HepG2 (cell line): ENCODE measurements at regions not wholly inside any gene's neighbourhood (a gene's known extent, or its start where the extent isn't known, plus 50 kb on each side); places are given as distances from the start of the nearest gene placed in this dataset.

Experiments used
- ATAC-seq: fragments of 200-7000 bp; cut with Tn5 transposase; 3 replicates; pipeline ENCODE4 v1.9.1; 2020; ENCODE audit warnings: mild to moderate bottlenecking, moderate library complexity
- BruUV-seq: library from RNA; stranded (reverse); fragments of 400-500 nt; replicated peaks from 2 replicates; lab custom pipeline; 2021; lab: Mats Ljungman, UMichigan
- CTCF ChIA-PET: fragments of 300-600 bp; formaldehyde crosslinking; extraction: SDS; loops from one replicate; lab custom pipeline; 2021; ENCODE audit warnings: low total read pairs, inconsistent platforms, low intra/inter-chr PET ratio; lab: Yijun Ruan, JAX
- POLR2A ChIA-PET: fragments of 350-600 bp; sonication (Branson Sonifier 250); formaldehyde crosslinking; loops from one replicate; lab custom pipeline; 2020; ENCODE audit warnings: antibody characterized with exemption, inconsistent platforms; lab: Yijun Ruan, JAX
- DNase-seq: peaks from one replicate; pipeline ENCODE4 v3.0.0-alpha.2; 2015; ENCODE audit warnings: low spot score
- FAIRE-seq: peaks from 3 replicates; lab custom pipeline; 2011; peaks lifted over from hg19 to GRCh38; lab: Jason Lieb, UNC
- H2AFZ ChIP-seq: one replicate; pipeline ENCODE4 v1.6.1; 2011; ENCODE audit warnings: low read length, inconsistent platforms
- H3K27ac ChIP-seq: fragments of 300-600 bp; 3 replicates; pipeline ENCODE4 v1.8.0; 2011; ENCODE audit warnings: mixed run types, mild to moderate bottlenecking, mixed read lengths, low read length, inconsistent platforms; ENCODE audit not compliant: insufficient read depth; ENCODE audit errors: extremely low read length
- H3K27me3 ChIP-seq, 2 experiments: fragments of 200-600 bp in 1 of 2; 2 replicates in 1 of 2; 3 replicates in 1 of 2; pipeline versions ENCODE4 v1.6.0 to v1.8.0; 2011; ENCODE audit warnings: low read length in 2 of 2, mild to moderate bottlenecking in 2 of 2, moderate library complexity in 2 of 2, inconsistent platforms in 1 of 2; ENCODE audit not compliant: insufficient read depth in 2 of 2, control insufficient read depth in 1 of 2
- H3K36me3 ChIP-seq, 2 experiments: fragments of 200-600 bp in 1 of 2; replicated peaks in 1 of 2; 2 replicates in 1 of 2; 3 replicates in 1 of 2; pipeline versions ENCODE4 v1.5.1 to v1.8.0; 2011; ENCODE audit warnings: low read length in 2 of 2, inconsistent platforms in 1 of 2; ENCODE audit not compliant: insufficient read depth in 2 of 2, control insufficient read depth in 1 of 2
- H3K4me1 ChIP-seq: 2 replicates; pipeline ENCODE4 v1.5.1; 2012; ENCODE audit warnings: low read length, inconsistent platforms; ENCODE audit not compliant: insufficient read depth
- H3K4me2 ChIP-seq: 2 replicates; pipeline ENCODE4 v1.6.0; 2011; ENCODE audit warnings: low read depth, low read length, inconsistent platforms
- H3K4me3 ChIP-seq, 3 experiments: fragments of 200-600 bp in 1 of 3; sonication (generic), shearing (Covaris generic) in 1 of 3; replicated peaks in 1 of 3; 2 replicates each; pipeline ENCODE4 v1.5.1; 2011 to 2016; ENCODE audit warnings: low read length in 3 of 3, inconsistent platforms in 2 of 3, low read depth in 2 of 3, mild to moderate bottlenecking in 2 of 3, control low read depth in 1 of 3, mixed read lengths in 1 of 3; ENCODE audit not compliant: insufficient read depth in 1 of 3
- H3K79me2 ChIP-seq: one replicate; pipeline ENCODE4 v1.6.1; 2011; ENCODE audit warnings: low read length, inconsistent platforms; ENCODE audit not compliant: insufficient read depth
- H3K9ac ChIP-seq: 2 replicates; pipeline ENCODE4 v1.6.0; 2011; ENCODE audit warnings: mild to moderate bottlenecking, low read depth, low read length, inconsistent platforms; ENCODE audit not compliant: insufficient read depth
- H3K9me3 ChIP-seq: 2 replicates; pipeline ENCODE4 v1.5.1; 2012; ENCODE audit warnings: mild to moderate bottlenecking, low read length
- H4K20me1 ChIP-seq: 2 replicates; pipeline ENCODE4 v1.6.0; 2011; ENCODE audit warnings: inconsistent platforms, mild to moderate bottlenecking, low read length, moderate library complexity; ENCODE audit not compliant: insufficient read depth
- MAX ChIP-seq: IDR thresholded peaks from 2 replicates; pipeline ENCODE4 v1.6.1; 2012; ENCODE audit warnings: inconsistent platforms
- NFIB ChIP-seq: sonication (generic); formaldehyde crosslinking; IDR thresholded peaks from 2 replicates; pipeline ENCODE4 v1.9.0; 2021; ENCODE audit warnings: missing genetic modification reagents, mild to moderate bottlenecking, borderline replicate concordance
- POGZ ChIP-seq: sonication (generic); formaldehyde crosslinking; IDR thresholded peaks from 2 replicates; pipeline ENCODE4 v1.4.0; 2020; ENCODE audit warnings: mild to moderate bottlenecking, missing genetic modification reagents
- POLR2AphosphoS5 ChIP-seq: IDR thresholded peaks from 2 replicates; pipeline ENCODE4 v1.6.1; 2012; ENCODE audit warnings: low read depth, low read length
- SIX1 ChIP-seq: sonication (generic); formaldehyde crosslinking; IDR thresholded peaks from 2 replicates; pipeline ENCODE4 v1.4.0; 2020; ENCODE audit warnings: missing genetic modification reagents, borderline replicate concordance
- SMARCE1 ChIP-seq: fragments of 450-650 bp; IDR thresholded peaks from 2 replicates; pipeline ENCODE4 v1.6.1; 2017; ENCODE audit warnings: borderline replicate concordance
- WGBS: methylation state at CpG from one replicate; pipeline ENCODE4 v1.1.6; 2017; ENCODE audit warnings: low lambda C conversion rate; 5-methylcytosine and 5-hydroxymethylcytosine counted together
- in situ Hi-C: cut with HindIII; loops from 2 replicates; pipeline ENCODE4 v1.10.0; 2017; ENCODE audit warnings: low pct_unique_long_range_greater_than_20kb; ENCODE audit not compliant: extremely low pct_ligation_motif_present
- intact Hi-C: fragments of 100-400 bp; cut with micrococcal nuclease; formaldehyde crosslinking; loops from one replicate; pipeline ENCODE4 v1.10.0; 2022; ENCODE audit not compliant: unreplicated experiment
- TF ChIP-seq, protein P1 (sequence below): sonication (generic); formaldehyde crosslinking; IDR thresholded peaks from 2 replicates; pipeline ENCODE4 v1.8.0; 2022; ENCODE audit warnings: missing genetic modification reagents, mild to moderate bottlenecking, moderate library complexity, borderline replicate concordance

DNA sequence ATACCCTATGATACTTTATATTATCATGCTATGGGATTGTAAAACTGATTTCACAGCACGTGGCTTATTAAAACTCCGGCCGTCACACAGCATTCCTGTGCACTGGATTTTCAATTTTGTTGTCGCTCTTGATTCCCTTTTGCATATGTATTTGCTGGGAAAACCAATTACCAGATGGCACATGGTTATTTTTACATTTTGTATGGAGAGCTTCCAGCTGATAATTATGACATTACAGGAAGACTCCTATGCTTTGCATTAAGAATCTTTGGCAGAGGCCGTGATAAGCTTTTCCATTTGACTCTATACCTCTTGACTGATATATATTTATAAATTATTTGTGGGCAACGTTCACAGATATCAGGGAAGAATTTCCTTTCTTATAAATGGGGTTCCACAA, 381.2 kb upstream of the RORB start (continued):
- TF ChIP-seq, protein P1, sequence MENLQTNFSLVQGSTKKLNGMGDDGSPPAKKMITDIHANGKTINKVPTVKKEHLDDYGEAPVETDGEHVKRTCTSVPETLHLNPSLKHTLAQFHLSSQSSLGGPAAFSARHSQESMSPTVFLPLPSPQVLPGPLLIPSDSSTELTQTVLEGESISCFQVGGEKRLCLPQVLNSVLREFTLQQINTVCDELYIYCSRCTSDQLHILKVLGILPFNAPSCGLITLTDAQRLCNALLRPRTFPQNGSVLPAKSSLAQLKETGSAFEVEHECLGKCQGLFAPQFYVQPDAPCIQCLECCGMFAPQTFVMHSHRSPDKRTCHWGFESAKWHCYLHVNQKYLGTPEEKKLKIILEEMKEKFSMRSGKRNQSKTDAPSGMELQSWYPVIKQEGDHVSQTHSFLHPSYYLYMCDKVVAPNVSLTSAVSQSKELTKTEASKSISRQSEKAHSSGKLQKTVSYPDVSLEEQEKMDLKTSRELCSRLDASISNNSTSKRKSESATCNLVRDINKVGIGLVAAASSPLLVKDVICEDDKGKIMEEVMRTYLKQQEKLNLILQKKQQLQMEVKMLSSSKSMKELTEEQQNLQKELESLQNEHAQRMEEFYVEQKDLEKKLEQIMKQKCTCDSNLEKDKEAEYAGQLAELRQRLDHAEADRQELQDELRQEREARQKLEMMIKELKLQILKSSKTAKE (CRISPR knock-in tag) = no peak
- no peak for TF ChIP-seq POLR2AphosphoS5

GRCh38 chr9:74117151-74117550, 380.0 kb upstream of the RORB start:
- H3K4me1 ChIP-seq = no peaks in the 10 kb centered on the region
- in situ Hi-C loops = no loop called here
- H3K9ac ChIP-seq = no peak overlapping the region
- DNase-seq (no peak), ATAC-seq (no peak), FAIRE-seq (no peak)
- H3K27me3 ChIP-seq = no peaks in the 10 kb centered on the region
- POLR2A ChIA-PET = no interaction called here
- no peak overlapping the region for H3K27ac ChIP-seq
- no peak overlapping the region for H3K4me3 ChIP-seq
- no peaks in the 10 kb centered on the region for H4K20me1 ChIP-seq
- H3K36me3 ChIP-seq = no peaks in the 10 kb centered on the region
- no peaks in the 10 kb centered on the region for H3K79me2 ChIP-seq
- intact Hi-C loops = no loop called here
- no TSS peak for BruUV-seq
- TF ChIP-seq SMARCE1 (no peak), POGZ (CRISPR knock-in tag) (no peak), NFIB (CRISPR knock-in tag) (no peak)
- no peaks in the 10 kb centered on the region for H3K9me3 ChIP-seq
- H3K4me2 ChIP-seq = no peak overlapping the region
- CTCF ChIA-PET = no interaction called here
- H2AFZ ChIP-seq = no peak overlapping the region

DNA sequence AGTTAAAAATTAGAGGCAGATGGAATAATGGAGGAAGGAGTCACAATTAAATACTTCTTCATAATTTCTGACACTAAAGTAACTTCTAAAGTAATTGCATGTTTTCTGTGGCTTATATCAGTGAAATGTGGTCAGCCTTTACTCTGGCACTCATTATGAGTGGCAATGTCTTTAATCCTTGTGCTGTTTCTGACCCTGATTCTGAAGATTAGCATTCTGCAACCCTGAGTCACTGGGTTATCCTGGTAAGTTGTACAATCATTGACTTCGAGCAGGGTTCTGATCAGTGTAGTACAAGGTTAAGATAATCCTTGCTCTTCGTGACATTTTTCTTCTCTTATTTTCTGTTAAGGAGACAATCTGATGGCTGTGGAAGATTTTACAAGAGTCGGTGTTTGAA, 379.4 kb upstream of the RORB start:
- DNase-seq (no peak), FAIRE-seq (no peak), ATAC-seq (no peak)
- no peak overlapping the region for H3K4me3 ChIP-seq
- no peaks in the 10 kb centered on the region for H3K9me3 ChIP-seq
- H3K4me2 ChIP-seq = no peak overlapping the region
- no peaks in the 10 kb centered on the region for H3K4me1 ChIP-seq
- no peak overlapping the region for H3K9ac ChIP-seq
- no peaks in the 10 kb centered on the region for H3K36me3 ChIP-seq
- H3K79me2 ChIP-seq = no peaks in the 10 kb centered on the region
- 20% methylated on average over 3 of the region's 3 CpGs for WGBS
- ChIA-PET CTCF (no interaction called here), POLR2A (no interaction called here)
- intact Hi-C loops (no loop called here), in situ Hi-C loops (no loop called here)
- no TSS peak for BruUV-seq
- TF ChIP-seq MAX = no peak
- no peak for TF ChIP-seq SIX1
- no peaks in the 10 kb centered on the region for H3K27me3 ChIP-seq
- no peak overlapping the region for H3K27ac ChIP-seq
- no peaks in the 10 kb centered on the region for H4K20me1 ChIP-seq
- H2AFZ ChIP-seq = no peak overlapping the region
